ENCODE measurements at regions not wholly inside any gene's neighbourhood (a gene's known extent, or its start where the extent isn't known, plus 50 kb on each side); places are given as distances from the start of the nearest gene placed in this dataset.

GRCh38 chr5:179472641-179473040, 77.7 kb upstream of the RUFY1 start:
- H3K4me3 ChIP-seq (ENCODE audit: low read depth, low read length) = no peak overlapping the region
- no peak for TF ChIP-seq CTCF (IDR thresholded peaks at IDR 0.05; ENCODE audit: insufficient read depth, low read depth, low read length)
- no peak for DNase-seq (ENCODE audit: low read depth)

GRCh38 chr5:179472174-179472573, 78.2 kb upstream of the RUFY1 start:
- TF ChIP-seq CTCF (IDR thresholded peaks at IDR 0.05; ENCODE audit: insufficient read depth, low read depth, low read length) = no peak
- no peak for DNase-seq (ENCODE audit: low read depth)
- H3K4me3 ChIP-seq (ENCODE audit: low read depth, low read length) = no peak overlapping the region

- TF ChIP-seq CTCF (IDR thresholded peaks at IDR 0.05; ENCODE audit: insufficient read depth, low read depth, low read length) = no peak
- no peak for DNase-seq (ENCODE audit: low read depth)
- H3K4me3 ChIP-seq (ENCODE audit: low read depth, low read length) = no peak overlapping the region
Measured at GRCh38 chr5:179470201-179470600, 80.2 kb upstream of the RUFY1 start.

- TF ChIP-seq CTCF (IDR thresholded peaks at IDR 0.05; ENCODE audit: insufficient read depth, low read depth, low read length) = no peak
- H3K4me3 ChIP-seq (ENCODE audit: low read depth, low read length) = no peak overlapping the region
- no peak for DNase-seq (ENCODE audit: low read depth)
Measured at GRCh38 chr5:179468696-179469095, 81.7 kb upstream of the RUFY1 start.

- no peak overlapping the region for H3K4me3 ChIP-seq (ENCODE audit: low read depth, low read length)
- TF ChIP-seq CTCF (IDR thresholded peaks at IDR 0.05; ENCODE audit: insufficient read depth, low read depth, low read length) = no peak
- DNase-seq (ENCODE audit: low read depth) = no peak
Measured at GRCh38 chr5:179467441-179467840, 82.9 kb upstream of the RUFY1 start.

- no peak for TF ChIP-seq CTCF (IDR thresholded peaks at IDR 0.05; ENCODE audit: insufficient read depth, low read depth, low read length)
- H3K4me3 ChIP-seq (ENCODE audit: low read depth, low read length) = no peak overlapping the region
- DNase-seq (ENCODE audit: low read depth) = no peak
Measured at GRCh38 chr5:179464631-179465030, 85.7 kb upstream of the RUFY1 start.

- no peak for DNase-seq (ENCODE audit: low read depth)
- no peak overlapping the region for H3K4me3 ChIP-seq (ENCODE audit: low read depth, low read length)
- TF ChIP-seq CTCF (IDR thresholded peaks at IDR 0.05; ENCODE audit: insufficient read depth, low read depth, low read length) = no peak
Measured at GRCh38 chr5:179462040-179462439, 88.3 kb upstream of the RUFY1 start.
